ENCODE measurements at regions not wholly inside any gene's neighbourhood (a gene's known extent, or its start where the extent isn't known, plus 50 kb on each side); places are given as distances from the start of the nearest gene placed in this dataset.

DNA sequence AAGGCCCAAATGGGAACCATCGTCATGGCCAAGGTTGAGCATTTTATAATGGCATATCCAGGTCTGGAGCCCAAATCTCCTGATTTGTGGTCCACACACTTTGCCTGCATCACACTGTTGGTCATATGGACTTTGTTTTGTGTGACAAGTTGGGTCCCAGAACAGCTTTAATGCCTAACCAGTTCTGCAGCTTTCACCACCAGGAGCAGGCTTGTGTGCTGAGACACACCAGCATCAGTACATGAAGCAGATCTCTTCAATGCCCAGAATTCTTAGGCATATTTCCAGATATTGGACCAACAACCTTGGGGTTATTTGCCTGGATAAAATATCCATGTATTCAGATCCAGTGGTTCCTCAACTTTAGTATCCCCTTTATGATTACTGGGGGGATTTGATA is 371.3 kb downstream of the FBXW7 start (continued):
- TF ChIP-seq, protein P1, sequence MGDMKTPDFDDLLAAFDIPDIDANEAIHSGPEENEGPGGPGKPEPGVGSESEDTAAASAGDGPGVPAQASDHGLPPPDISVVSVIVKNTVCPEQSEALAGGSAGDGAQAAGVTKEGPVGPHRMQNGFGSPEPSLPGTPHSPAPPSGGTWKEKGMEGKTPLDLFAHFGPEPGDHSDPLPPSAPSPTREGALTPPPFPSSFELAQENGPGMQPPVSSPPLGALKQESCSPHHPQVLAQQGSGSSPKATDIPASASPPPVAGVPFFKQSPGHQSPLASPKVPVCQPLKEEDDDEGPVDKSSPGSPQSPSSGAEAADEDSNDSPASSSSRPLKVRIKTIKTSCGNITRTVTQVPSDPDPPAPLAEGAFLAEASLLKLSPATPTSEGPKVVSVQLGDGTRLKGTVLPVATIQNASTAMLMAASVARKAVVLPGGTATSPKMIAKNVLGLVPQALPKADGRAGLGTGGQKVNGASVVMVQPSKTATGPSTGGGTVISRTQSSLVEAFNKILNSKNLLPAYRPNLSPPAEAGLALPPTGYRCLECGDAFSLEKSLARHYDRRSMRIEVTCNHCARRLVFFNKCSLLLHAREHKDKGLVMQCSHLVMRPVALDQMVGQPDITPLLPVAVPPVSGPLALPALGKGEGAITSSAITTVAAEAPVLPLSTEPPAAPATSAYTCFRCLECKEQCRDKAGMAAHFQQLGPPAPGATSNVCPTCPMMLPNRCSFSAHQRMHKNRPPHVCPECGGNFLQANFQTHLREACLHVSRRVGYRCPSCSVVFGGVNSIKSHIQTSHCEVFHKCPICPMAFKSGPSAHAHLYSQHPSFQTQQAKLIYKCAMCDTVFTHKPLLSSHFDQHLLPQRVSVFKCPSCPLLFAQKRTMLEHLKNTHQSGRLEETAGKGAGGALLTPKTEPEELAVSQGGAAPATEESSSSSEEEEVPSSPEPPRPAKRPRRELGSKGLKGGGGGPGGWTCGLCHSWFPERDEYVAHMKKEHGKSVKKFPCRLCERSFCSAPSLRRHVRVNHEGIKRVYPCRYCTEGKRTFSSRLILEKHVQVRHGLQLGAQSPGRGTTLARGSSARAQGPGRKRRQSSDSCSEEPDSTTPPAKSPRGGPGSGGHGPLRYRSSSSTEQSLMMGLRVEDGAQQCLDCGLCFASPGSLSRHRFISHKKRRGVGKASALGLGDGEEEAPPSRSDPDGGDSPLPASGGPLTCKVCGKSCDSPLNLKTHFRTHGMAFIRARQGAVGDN (IDR thresholded peaks at IDR 0.05): no peak
- TF ChIP-seq, protein P2, sequence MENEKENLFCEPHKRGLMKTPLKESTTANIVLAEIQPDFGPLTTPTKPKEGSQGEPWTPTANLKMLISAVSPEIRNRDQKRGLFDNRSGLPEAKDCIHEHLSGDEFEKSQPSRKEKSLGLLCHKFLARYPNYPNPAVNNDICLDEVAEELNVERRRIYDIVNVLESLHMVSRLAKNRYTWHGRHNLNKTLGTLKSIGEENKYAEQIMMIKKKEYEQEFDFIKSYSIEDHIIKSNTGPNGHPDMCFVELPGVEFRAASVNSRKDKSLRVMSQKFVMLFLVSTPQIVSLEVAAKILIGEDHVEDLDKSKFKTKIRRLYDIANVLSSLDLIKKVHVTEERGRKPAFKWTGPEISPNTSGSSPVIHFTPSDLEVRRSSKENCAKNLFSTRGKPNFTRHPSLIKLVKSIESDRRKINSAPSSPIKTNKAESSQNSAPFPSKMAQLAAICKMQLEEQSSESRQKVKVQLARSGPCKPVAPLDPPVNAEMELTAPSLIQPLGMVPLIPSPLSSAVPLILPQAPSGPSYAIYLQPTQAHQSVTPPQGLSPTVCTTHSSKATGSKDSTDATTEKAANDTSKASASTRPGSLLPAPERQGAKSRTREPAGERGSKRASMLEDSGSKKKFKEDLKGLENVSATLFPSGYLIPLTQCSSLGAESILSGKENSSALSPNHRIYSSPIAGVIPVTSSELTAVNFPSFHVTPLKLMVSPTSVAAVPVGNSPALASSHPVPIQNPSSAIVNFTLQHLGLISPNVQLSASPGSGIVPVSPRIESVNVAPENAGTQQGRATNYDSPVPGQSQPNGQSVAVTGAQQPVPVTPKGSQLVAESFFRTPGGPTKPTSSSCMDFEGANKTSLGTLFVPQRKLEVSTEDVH (IDR thresholded peaks at IDR 0.05; ENCODE audit: low read depth, partially characterized antibody): no peak
- TF ChIP-seq PAX8 (IDR thresholded peaks at IDR 0.05): no peak
- no peak for TF ChIP-seq RBBP5 (conservative IDR thresholded peaks at IDR 0.05)
- no peak for TF ChIP-seq SREBF1 (IDR thresholded peaks at IDR 0.05; ENCODE audit: low read length)
- TF ChIP-seq, protein P3, sequence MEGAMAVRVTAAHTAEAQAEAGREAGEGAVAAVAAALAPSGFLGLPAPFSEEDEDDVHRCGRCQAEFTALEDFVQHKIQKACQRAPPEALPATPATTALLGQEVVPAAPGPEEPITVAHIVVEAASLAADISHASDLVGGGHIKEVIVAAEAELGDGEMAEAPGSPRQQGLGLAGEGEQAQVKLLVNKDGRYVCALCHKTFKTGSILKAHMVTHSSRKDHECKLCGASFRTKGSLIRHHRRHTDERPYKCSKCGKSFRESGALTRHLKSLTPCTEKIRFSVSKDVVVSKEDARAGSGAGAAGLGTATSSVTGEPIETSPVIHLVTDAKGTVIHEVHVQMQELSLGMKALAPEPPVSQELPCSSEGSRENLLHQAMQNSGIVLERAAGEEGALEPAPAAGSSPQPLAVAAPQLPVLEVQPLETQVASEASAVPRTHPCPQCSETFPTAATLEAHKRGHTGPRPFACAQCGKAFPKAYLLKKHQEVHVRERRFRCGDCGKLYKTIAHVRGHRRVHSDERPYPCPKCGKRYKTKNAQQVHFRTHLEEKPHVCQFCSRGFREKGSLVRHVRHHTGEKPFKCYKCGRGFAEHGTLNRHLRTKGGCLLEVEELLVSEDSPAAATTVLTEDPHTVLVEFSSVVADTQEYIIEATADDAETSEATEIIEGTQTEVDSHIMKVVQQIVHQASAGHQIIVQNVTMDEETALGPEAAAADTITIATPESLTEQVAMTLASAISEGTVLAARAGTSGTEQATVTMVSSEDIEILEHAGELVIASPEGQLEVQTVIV (IDR thresholded peaks at IDR 0.05; ENCODE audit: borderline replicate concordance, partially characterized antibody): no peak

Measured in GM12878 (cell line).